K562 (cell line): ENCODE measurements at regions not wholly inside any gene's neighbourhood (a gene's known extent, or its start where the extent isn't known, plus 50 kb on each side); places are given as distances from the start of the nearest gene placed in this dataset.

Experiments used
- ATAC-seq: fragments of 200-7000 bp; cut with Tn5 transposase; 3 replicates; pipeline ENCODE4 v1.9.1; 2020; ENCODE audit warnings: moderate library complexity
- BruUV-seq: library from RNA; stranded (reverse); fragments of 400-500 nt; replicated peaks from 2 replicates; lab custom pipeline; 2021; lab: Mats Ljungman, UMichigan
- CTCF ChIA-PET: fragments of 300-600 bp; formaldehyde crosslinking; extraction: SDS; loops from one replicate; lab custom pipeline; 2021; ENCODE audit warnings: low intra/inter-chr PET ratio; lab: Yijun Ruan, JAX
- POLR2A ChIA-PET: fragments of 300-600, 350-650 bp; sonication (Branson Sonifier 250); formaldehyde crosslinking; extraction: SDS; loops from one replicate; lab custom pipeline; 2021; ENCODE audit warnings: antibody characterized with exemption, inconsistent platforms; lab: Yijun Ruan, JAX
- DNase-seq, 4 experiments: peaks; one replicate each; pipeline versions ENCODE4 v3.0.0 to v3.0.0-alpha.2; 2011 to 2018; ENCODE audit warnings: low spot score in 3 of 4, mixed read lengths in 3 of 4; ENCODE audit errors: extremely low read depth in 1 of 4
- FAIRE-seq: peaks from 2 replicates; lab custom pipeline; 2011; peaks lifted over from hg19 to GRCh38; lab: Jason Lieb, UNC
- H2AFZ ChIP-seq: 2 replicates; pipeline ENCODE4 v1.6.0; 2011; ENCODE audit warnings: low read depth, low read length, control low read depth, inconsistent platforms
- H3K27ac ChIP-seq: fragments of 200-600 bp; 3 replicates; pipeline ENCODE4 v1.8.0; 2011; ENCODE audit warnings: low read depth, mild to moderate bottlenecking, control low read depth, inconsistent platforms, low read length, moderate library complexity, mixed read lengths; ENCODE audit errors: extremely low read depth
- H3K27me3 ChIP-seq, 2 experiments: fragments of 300-600 bp in 1 of 2; 2 replicates in 1 of 2; 3 replicates in 1 of 2; pipeline versions ENCODE4 v1.6.0 to v1.8.0; 2011; ENCODE audit warnings: inconsistent platforms in 2 of 2, low read length in 2 of 2, mild to moderate bottlenecking in 1 of 2, mixed read lengths in 1 of 2, moderate library complexity in 1 of 2; ENCODE audit not compliant: control insufficient read depth in 2 of 2, insufficient read depth in 2 of 2
- H3K36me3 ChIP-seq: fragments of 300-600 bp; 3 replicates; pipeline ENCODE4 v1.8.0; 2011; ENCODE audit warnings: mild to moderate bottlenecking, low read length, inconsistent platforms; ENCODE audit not compliant: control insufficient read depth, insufficient read depth
- H3K4me1 ChIP-seq, 2 experiments: fragments of 200-600 bp in 1 of 2; replicated peaks in 1 of 2; 2 replicates in 1 of 2; 3 replicates in 1 of 2; pipeline versions ENCODE4 v1.5.1 to v1.8.0; 2011; ENCODE audit warnings: inconsistent platforms in 2 of 2, low read length in 2 of 2, mild to moderate bottlenecking in 1 of 2, mixed read lengths in 1 of 2, moderate library complexity in 1 of 2; ENCODE audit not compliant: control insufficient read depth in 2 of 2, insufficient read depth in 2 of 2
- H3K4me2 ChIP-seq: 2 replicates; pipeline ENCODE4 v1.6.1; 2011; ENCODE audit warnings: low read length, control low read depth, inconsistent platforms, mixed read lengths; ENCODE audit not compliant: insufficient read depth
- H3K4me3 ChIP-seq: fragments of 200-600 bp; sonication (generic), shearing (Covaris generic); 2 replicates; pipeline ENCODE4 v1.5.1; 2016; ENCODE audit warnings: control low read depth, inconsistent platforms
- H3K79me2 ChIP-seq: fragments of 200-600 bp; 3 replicates; pipeline ENCODE4 v1.8.0; 2011; ENCODE audit warnings: low read length, inconsistent platforms; ENCODE audit not compliant: control insufficient read depth, insufficient read depth
- H3K9ac ChIP-seq, 2 experiments: 2 replicates each; pipeline versions ENCODE4 v1.6.0 to v1.6.1; 2011; ENCODE audit warnings: low read depth in 2 of 2, low read length in 2 of 2, control low read depth in 1 of 2, inconsistent platforms in 1 of 2, mild to moderate bottlenecking in 1 of 2, mixed read lengths in 1 of 2; ENCODE audit not compliant: insufficient read depth in 1 of 2
- H3K9me1 ChIP-seq: one replicate; pipeline ENCODE4 v1.6.0; 2011; ENCODE audit warnings: inconsistent platforms, mild to moderate bottlenecking, low read length, moderate library complexity; ENCODE audit not compliant: control insufficient read depth, insufficient read depth
- H3K9me3 ChIP-seq: replicated peaks from 2 replicates; pipeline ENCODE4 v1.5.1; 2011; ENCODE audit warnings: low read depth, low read length, inconsistent platforms; ENCODE audit not compliant: control insufficient read depth, insufficient read depth
- H4K20me1 ChIP-seq: replicated peaks from 2 replicates; pipeline ENCODE4 v1.6.1; 2011; ENCODE audit warnings: low read length, inconsistent platforms, mixed read lengths; ENCODE audit not compliant: control insufficient read depth, insufficient read depth
- LEF1 ChIP-seq: fragments of 450-650 bp; IDR thresholded peaks from 2 replicates; pipeline ENCODE4 v1.6.1; 2016; ENCODE audit warnings: mild to moderate bottlenecking
- NUFIP1 ChIP-seq: fragments of 450-650 bp; IDR thresholded peaks from 2 replicates; pipeline ENCODE4 v1.6.1; 2018; ENCODE audit not compliant: partially characterized antibody
- PRDM10 ChIP-seq: fragments of 450-650 bp; IDR thresholded peaks from 2 replicates; pipeline ENCODE4 v1.6.1; 2018; ENCODE audit not compliant: partially characterized antibody
- ZC3H8 ChIP-seq: fragments of 450-650 bp; IDR thresholded peaks from 2 replicates; pipeline ENCODE4 v1.6.1; 2017
- WGBS: fragments of 100-300 bp; shearing (Covaris generic); methylation state at CpG from one replicate; pipeline ENCODE4 v1.1.6; 2016; ENCODE audit warnings: low coverage, mixed read lengths; ENCODE audit not compliant: insufficient coverage; ENCODE audit errors: missing lambda C conversion rate; 5-methylcytosine and 5-hydroxymethylcytosine counted together
- in situ Hi-C: fragments of 300-500 bp; cut with MboI; formaldehyde crosslinking; loops from 4 replicates; pipeline ENCODE4 v1.15.0; 2018; ENCODE audit warnings: inconsistent platforms, mixed read lengths
- intact Hi-C: fragments of 100-400 bp; cut with micrococcal nuclease; formaldehyde crosslinking; loops from 2 replicates; pipeline ENCODE4 v1.14.2; 2022

DNA sequence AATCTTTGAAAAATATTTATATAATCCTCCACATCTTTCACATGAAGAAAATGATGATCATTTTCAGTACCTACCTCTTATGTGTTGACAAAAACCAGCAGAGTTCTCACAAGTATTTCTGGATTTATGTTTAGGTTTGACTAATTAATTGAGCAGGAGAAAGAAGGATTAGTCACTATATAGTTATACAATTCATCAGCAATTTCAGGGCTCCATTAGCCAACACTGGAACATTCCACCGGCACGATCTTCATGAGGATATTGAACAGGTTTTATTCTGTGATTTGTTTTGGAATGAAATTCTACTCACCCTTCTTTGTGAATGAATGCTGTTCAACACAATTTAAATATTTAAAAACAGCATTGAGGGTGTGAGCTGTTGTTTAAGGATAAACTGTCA, 163.2 kb downstream of the SEM1 start:
- Histone ChIP-seq H3K79me2 (no peaks in the 10 kb centered on the region), H3K4me1 (no peaks in the 10 kb centered on the region), H3K9ac (no peak overlapping the region), H3K4me2 (no peak overlapping the region), H3K27ac (no peak overlapping the region), H3K9me3 (no peaks in the 10 kb centered on the region), H3K27me3 (no peaks in the 10 kb centered on the region; a peak in 1 of 5 replicates), H4K20me1 (no peaks in the 10 kb centered on the region), H3K4me3 (no peak overlapping the region), H3K36me3 (no peaks in the 10 kb centered on the region), H2AFZ (no peak overlapping the region), H3K9me1 (no peaks in the 10 kb centered on the region)
- intact Hi-C loops = no loop called here
- FAIRE-seq = no peak
- BruUV-seq = no TSS peak
- ATAC-seq = no peak
- POLR2A ChIA-PET = no interaction called here
- 0% methylated on average over 2 of the region's 2 CpGs for WGBS
- in situ Hi-C loops = no loop called here
- CTCF ChIA-PET = no interaction called here
- TF ChIP-seq PRDM10 (no peak), NUFIP1 (no peak), LEF1 (no peak), ZC3H8 (no peak)
- DNase-seq = no peak
